ENCODE measurements at regions not wholly inside any gene's neighbourhood (a gene's known extent, or its start where the extent isn't known, plus 50 kb on each side); places are given as distances from the start of the nearest gene placed in this dataset.

GRCh38 chr14:34099635-34100034 lies 148.8 kb upstream of the EGLN3 start:
- no peak overlapping the region for H3K9ac ChIP-seq (ENCODE audit: insufficient read length, low read depth)
- H3K4me3 ChIP-seq (ENCODE audit: insufficient read length, low read depth) = no peak overlapping the region
- no peaks in the 10 kb centered on the region for H3K27me3 ChIP-seq (ENCODE audit: insufficient read depth, insufficient read length)
- TF ChIP-seq YY1 (IDR thresholded peaks at IDR 0.05; ENCODE audit: insufficient read depth, insufficient read length) = no peak
- no peak for TF ChIP-seq SUZ12 (IDR thresholded peaks at IDR 0.05; ENCODE audit: extremely low read depth, insufficient read depth, insufficient read length)
- TF ChIP-seq ZNF274 (IDR thresholded peaks at IDR 0.05; ENCODE audit: low read depth, low read length) = no peak
- DNase-seq (ENCODE audit: low read depth, low spot score) = no peak
- H3K9me3 ChIP-seq (ENCODE audit: insufficient read depth, low read length) = no peaks in the 10 kb centered on the region
- no peaks in the 10 kb centered on the region for H3K36me3 ChIP-seq (ENCODE audit: insufficient read depth, insufficient read length, low read length)
- H3K4me1 ChIP-seq (ENCODE audit: insufficient read depth, insufficient read length) = no peaks in the 10 kb centered on the region

GRCh38 chr14:34098985-34099349 lies 148.1 kb upstream of the EGLN3 start:
- no peak for TF ChIP-seq YY1 (IDR thresholded peaks at IDR 0.05; ENCODE audit: insufficient read depth, insufficient read length)
- TF ChIP-seq SUZ12 (IDR thresholded peaks at IDR 0.05; ENCODE audit: extremely low read depth, insufficient read depth, insufficient read length) = no peak
- no peak for TF ChIP-seq ZNF274 (IDR thresholded peaks at IDR 0.05; ENCODE audit: low read depth, low read length)
- Histone ChIP-seq H3K4me1 (ENCODE audit: insufficient read depth, insufficient read length) (no peaks in the 10 kb centered on the region), H3K9ac (ENCODE audit: insufficient read length, low read depth) (no peak overlapping the region), H3K4me3 (ENCODE audit: insufficient read length, low read depth) (no peak overlapping the region), H3K9me3 (ENCODE audit: insufficient read depth, low read length) (no peaks in the 10 kb centered on the region), H3K36me3 (ENCODE audit: insufficient read depth, insufficient read length, low read length) (no peaks in the 10 kb centered on the region), H3K27me3 (ENCODE audit: insufficient read depth, insufficient read length) (no peaks in the 10 kb centered on the region)
- DNase-seq (ENCODE audit: low read depth, low spot score) = no peak

DNA sequence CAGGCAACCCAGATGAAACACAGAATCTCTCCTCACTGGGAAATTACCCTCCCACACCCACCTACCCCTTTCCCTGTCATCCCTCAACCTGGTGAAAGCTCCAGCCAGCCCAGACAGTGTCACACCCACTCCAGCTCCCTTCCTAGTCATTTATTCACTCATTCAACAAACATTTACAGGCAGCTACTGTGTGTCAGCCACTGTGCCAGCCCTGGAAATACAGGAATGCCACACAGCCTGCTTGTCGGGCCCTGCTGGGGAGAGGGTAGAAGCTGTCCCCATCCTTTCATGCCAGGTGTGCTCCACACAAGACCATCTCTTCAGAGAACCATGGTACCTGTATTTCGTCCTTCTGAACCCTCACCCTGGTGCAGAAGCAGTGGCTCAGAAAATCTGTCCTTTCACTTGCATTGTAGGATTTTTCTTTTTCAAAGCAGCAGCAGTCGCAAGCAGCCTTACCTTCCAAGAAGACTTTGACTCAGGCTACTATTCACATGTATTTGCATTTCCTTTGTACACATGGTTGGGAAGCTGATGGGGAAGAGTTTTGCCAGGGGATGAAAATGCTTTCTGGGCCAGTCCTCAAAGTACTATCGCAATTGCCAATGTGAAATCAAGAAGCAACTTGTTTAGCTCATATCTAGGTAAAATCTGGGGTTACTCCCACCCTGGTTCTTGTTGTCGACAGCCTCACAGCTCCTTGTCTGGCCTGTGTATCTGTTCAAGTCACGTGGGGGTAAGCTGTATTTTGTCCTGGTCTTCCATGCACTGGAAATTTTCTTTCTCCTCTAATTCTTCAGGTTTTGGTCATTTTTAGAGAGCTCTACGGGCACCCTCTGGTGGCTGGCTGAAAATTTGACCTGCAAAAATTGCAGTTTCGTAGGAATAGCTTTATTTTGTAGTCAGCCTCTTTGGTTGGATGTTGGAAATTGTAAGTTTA lies 147.4 kb upstream of the EGLN3 start:
- Histone ChIP-seq H3K9me3 (ENCODE audit: insufficient read depth, low read length) (no peaks in the 10 kb centered on the region), H3K27me3 (ENCODE audit: insufficient read depth, insufficient read length) (no peaks in the 10 kb centered on the region), H3K9ac (ENCODE audit: insufficient read length, low read depth) (no peak overlapping the region), H3K36me3 (ENCODE audit: insufficient read depth, insufficient read length, low read length) (no peaks in the 10 kb centered on the region), H3K4me1 (ENCODE audit: insufficient read depth, insufficient read length) (no peaks in the 10 kb centered on the region), H3K4me3 (ENCODE audit: insufficient read length, low read depth) (no peak overlapping the region)
- TF ChIP-seq YY1 (IDR thresholded peaks at IDR 0.05; ENCODE audit: insufficient read depth, insufficient read length) = no peak
- TF ChIP-seq ZNF274 (IDR thresholded peaks at IDR 0.05; ENCODE audit: low read depth, low read length) = no peak
- TF ChIP-seq SUZ12 (IDR thresholded peaks at IDR 0.05; ENCODE audit: extremely low read depth, insufficient read depth, insufficient read length) = no peak
- DNase-seq (ENCODE audit: low read depth, low spot score) = no peak

DNA sequence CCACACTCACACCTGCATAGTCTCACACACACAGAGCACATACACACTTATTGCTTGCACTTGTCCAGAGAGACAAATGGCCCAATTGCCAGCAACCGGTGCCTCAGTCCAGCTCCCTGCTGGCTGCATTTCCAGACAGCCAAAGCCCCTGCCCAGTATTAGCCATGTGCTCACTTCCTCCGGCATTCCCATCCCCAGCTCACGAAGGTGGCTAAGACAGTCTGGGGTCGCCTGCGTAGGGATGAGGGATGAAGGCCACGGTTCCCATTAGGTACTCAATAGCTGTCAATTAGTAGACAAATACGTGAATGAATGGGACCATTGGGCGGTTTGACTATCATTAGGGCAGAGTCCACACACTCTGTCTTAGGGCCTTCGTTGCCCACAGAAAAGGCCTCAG lies 146.8 kb upstream of the EGLN3 start:
- no peak overlapping the region for H3K4me3 ChIP-seq (ENCODE audit: insufficient read length, low read depth)
- H3K4me1 ChIP-seq (ENCODE audit: insufficient read depth, insufficient read length) = no peaks in the 10 kb centered on the region
- no peaks in the 10 kb centered on the region for H3K27me3 ChIP-seq (ENCODE audit: insufficient read depth, insufficient read length)
- DNase-seq (ENCODE audit: low read depth, low spot score) = no peak
- no peaks in the 10 kb centered on the region for H3K9me3 ChIP-seq (ENCODE audit: insufficient read depth, low read length)
- no peak overlapping the region for H3K9ac ChIP-seq (ENCODE audit: insufficient read length, low read depth)
- TF ChIP-seq SUZ12 (IDR thresholded peaks at IDR 0.05; ENCODE audit: extremely low read depth, insufficient read depth, insufficient read length) (no peak), YY1 (IDR thresholded peaks at IDR 0.05; ENCODE audit: insufficient read depth, insufficient read length) (no peak), ZNF274 (IDR thresholded peaks at IDR 0.05; ENCODE audit: low read depth, low read length) (no peak)
- H3K36me3 ChIP-seq (ENCODE audit: insufficient read depth, insufficient read length, low read length) = no peaks in the 10 kb centered on the region

DNA sequence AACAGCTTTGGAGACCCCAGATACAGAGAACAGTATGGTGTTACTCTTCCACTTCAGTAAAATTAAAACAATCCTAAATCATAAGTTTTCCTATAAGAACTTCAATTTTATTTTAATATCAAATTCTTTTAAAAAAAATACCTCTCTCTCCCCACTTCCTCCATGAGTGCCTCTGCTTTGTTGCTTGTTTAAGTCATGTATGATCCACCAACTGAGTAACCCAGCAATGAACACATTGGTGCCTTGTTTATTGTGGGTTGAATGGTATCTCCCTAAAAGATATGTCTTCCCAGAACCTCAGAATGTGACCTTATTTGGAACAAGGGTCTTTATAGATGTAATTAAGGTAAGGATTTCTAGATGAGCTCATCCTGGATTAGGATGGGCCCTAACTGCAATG lies 143.5 kb upstream of the EGLN3 start:
- no peaks in the 10 kb centered on the region for H3K9me3 ChIP-seq (ENCODE audit: insufficient read depth, low read length)
- H3K9ac ChIP-seq (ENCODE audit: insufficient read length, low read depth) = no peak overlapping the region
- H3K4me3 ChIP-seq (ENCODE audit: insufficient read length, low read depth) = no peak overlapping the region
- no peaks in the 10 kb centered on the region for H3K4me1 ChIP-seq (ENCODE audit: insufficient read depth, insufficient read length)
- H3K36me3 ChIP-seq (ENCODE audit: insufficient read depth, insufficient read length, low read length) = no peaks in the 10 kb centered on the region
- H3K27me3 ChIP-seq (ENCODE audit: insufficient read depth, insufficient read length) = no peaks in the 10 kb centered on the region
- DNase-seq (ENCODE audit: low read depth, low spot score) = no peak
- TF ChIP-seq ZNF274 (IDR thresholded peaks at IDR 0.05; ENCODE audit: low read depth, low read length) (no peak), YY1 (IDR thresholded peaks at IDR 0.05; ENCODE audit: insufficient read depth, insufficient read length) (no peak), SUZ12 (IDR thresholded peaks at IDR 0.05; ENCODE audit: extremely low read depth, insufficient read depth, insufficient read length) (no peak)

DNA sequence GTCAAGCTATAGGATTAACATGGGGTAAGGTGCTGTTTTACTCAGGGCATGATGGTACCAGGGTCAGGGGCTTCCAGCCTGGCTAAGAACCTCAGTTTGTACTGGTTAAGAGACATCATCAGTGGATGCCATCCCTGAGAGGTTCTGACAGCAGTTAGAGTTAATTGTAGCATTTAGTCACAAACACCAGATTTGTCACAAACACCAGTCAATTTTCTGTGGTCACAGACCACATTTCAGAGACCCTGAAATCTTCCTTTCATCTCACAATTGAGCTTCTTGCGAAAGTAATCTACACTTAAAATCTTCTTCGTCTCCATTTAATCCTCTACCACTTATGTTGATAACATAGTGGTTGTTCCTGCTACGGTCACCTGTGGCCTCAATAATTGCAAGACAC lies 143.0 kb upstream of the EGLN3 start:
- TF ChIP-seq SUZ12 (IDR thresholded peaks at IDR 0.05; ENCODE audit: extremely low read depth, insufficient read depth, insufficient read length) = no peak
- TF ChIP-seq ZNF274 (IDR thresholded peaks at IDR 0.05; ENCODE audit: low read depth, low read length) = no peak
- no peak for TF ChIP-seq YY1 (IDR thresholded peaks at IDR 0.05; ENCODE audit: insufficient read depth, insufficient read length)
- Histone ChIP-seq H3K36me3 (ENCODE audit: insufficient read depth, insufficient read length, low read length) (no peaks in the 10 kb centered on the region), H3K27me3 (ENCODE audit: insufficient read depth, insufficient read length) (no peaks in the 10 kb centered on the region), H3K9ac (ENCODE audit: insufficient read length, low read depth) (no peak overlapping the region), H3K4me1 (ENCODE audit: insufficient read depth, insufficient read length) (no peaks in the 10 kb centered on the region), H3K9me3 (ENCODE audit: insufficient read depth, low read length) (no peaks in the 10 kb centered on the region), H3K4me3 (ENCODE audit: insufficient read length, low read depth) (no peak overlapping the region)
- DNase-seq (ENCODE audit: low read depth, low spot score) = no peak

- Histone ChIP-seq H3K9ac (ENCODE audit: insufficient read length, low read depth) (no peak overlapping the region), H3K36me3 (ENCODE audit: insufficient read depth, insufficient read length, low read length) (no peaks in the 10 kb centered on the region), H3K9me3 (ENCODE audit: insufficient read depth, low read length) (0 out of 2 replicates have a peak, but pooled peaks cover 4% of the 10 kb centered on the region), H3K4me3 (ENCODE audit: insufficient read length, low read depth) (no peak overlapping the region), H3K27me3 (ENCODE audit: insufficient read depth, insufficient read length) (no peaks in the 10 kb centered on the region), H3K4me1 (ENCODE audit: insufficient read depth, insufficient read length) (no peaks in the 10 kb centered on the region)
- no peak for DNase-seq (ENCODE audit: low read depth, low spot score)
- TF ChIP-seq YY1 (IDR thresholded peaks at IDR 0.05; ENCODE audit: insufficient read depth, insufficient read length) (no peak), SUZ12 (IDR thresholded peaks at IDR 0.05; ENCODE audit: extremely low read depth, insufficient read depth, insufficient read length) (no peak), ZNF274 (IDR thresholded peaks at IDR 0.05; ENCODE audit: low read depth, low read length) (no peak)
Observed at GRCh38 chr14:34090451-34090850, 139.6 kb upstream of the EGLN3 start.

All from NT2/D1 (cell line).